ENCODE measurements at regions not wholly inside any gene's neighbourhood (a gene's known extent, or its start where the extent isn't known, plus 50 kb on each side); places are given as distances from the start of the nearest gene placed in this dataset.
"Not testable (repeated sequence)": the region's sequence is repeated elsewhere in the genome, so short reads cannot be mapped to it uniquely, and the experiment has no call there.

DNA sequence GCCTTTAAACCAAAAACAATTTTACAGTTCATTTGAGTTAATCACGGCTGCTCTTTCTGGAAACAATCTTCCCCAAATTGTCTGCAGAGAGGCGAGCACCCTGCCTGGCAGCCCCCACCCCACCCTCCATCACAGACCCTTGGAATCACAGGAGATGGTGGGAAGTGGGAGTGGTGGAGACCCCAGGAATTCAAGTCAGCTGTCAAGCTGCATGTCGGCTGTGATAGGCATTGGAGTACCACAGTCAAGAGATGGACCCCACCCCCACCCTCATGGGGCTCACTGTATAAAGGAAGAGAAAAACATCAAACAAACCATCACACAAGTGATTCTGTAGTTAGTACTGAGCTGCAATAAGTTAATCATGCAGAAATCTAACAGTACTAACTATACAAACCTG, 360.4 kb downstream of the MATN1 start:
- H3K27ac Mint-ChIP-seq, result no peak overlapping the region
- H3K27me3 Mint-ChIP-seq (ENCODE audit: insufficient read depth), result peaks cover 9% of the 10 kb centered on the region; the same call in 1 of the 2 replicates
- no peak overlapping the region for H3K4me3 Mint-ChIP-seq
- H3K9me3 Mint-ChIP-seq, result no peaks in the 10 kb centered on the region
- no peaks in the 10 kb centered on the region for H3K36me3 Mint-ChIP-seq (ENCODE audit: low read depth)
- TF ChIP-seq, protein P1, sequence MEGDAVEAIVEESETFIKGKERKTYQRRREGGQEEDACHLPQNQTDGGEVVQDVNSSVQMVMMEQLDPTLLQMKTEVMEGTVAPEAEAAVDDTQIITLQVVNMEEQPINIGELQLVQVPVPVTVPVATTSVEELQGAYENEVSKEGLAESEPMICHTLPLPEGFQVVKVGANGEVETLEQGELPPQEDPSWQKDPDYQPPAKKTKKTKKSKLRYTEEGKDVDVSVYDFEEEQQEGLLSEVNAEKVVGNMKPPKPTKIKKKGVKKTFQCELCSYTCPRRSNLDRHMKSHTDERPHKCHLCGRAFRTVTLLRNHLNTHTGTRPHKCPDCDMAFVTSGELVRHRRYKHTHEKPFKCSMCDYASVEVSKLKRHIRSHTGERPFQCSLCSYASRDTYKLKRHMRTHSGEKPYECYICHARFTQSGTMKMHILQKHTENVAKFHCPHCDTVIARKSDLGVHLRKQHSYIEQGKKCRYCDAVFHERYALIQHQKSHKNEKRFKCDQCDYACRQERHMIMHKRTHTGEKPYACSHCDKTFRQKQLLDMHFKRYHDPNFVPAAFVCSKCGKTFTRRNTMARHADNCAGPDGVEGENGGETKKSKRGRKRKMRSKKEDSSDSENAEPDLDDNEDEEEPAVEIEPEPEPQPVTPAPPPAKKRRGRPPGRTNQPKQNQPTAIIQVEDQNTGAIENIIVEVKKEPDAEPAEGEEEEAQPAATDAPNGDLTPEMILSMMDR (IDR thresholded peaks at IDR 0.05), result no peak
- H3K4me1 Mint-ChIP-seq (ENCODE audit: low read depth), result no peaks in the 10 kb centered on the region
- DNase-seq, result no peak

DNA sequence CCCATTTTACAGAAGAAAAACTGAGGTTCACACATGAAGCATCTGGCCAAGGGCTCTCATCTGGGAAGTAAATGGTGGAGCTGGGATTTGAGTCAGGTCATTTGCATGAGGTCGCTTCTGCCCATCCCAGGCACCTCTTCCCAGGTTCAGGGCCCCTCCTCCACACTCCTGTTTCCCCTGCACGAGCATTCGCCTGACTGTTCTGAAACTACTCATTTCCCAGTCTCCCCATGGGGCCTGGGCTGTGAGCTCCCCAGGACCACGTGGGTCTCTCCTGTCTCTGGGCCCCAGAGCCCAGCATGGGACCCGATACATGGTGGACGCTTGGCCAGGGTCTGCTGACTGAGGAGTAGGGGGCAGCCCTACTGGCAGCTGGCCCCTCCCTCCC, 360.8 kb downstream of the MATN1 start:
- no peak overlapping the region for H3K27ac Mint-ChIP-seq

DNA sequence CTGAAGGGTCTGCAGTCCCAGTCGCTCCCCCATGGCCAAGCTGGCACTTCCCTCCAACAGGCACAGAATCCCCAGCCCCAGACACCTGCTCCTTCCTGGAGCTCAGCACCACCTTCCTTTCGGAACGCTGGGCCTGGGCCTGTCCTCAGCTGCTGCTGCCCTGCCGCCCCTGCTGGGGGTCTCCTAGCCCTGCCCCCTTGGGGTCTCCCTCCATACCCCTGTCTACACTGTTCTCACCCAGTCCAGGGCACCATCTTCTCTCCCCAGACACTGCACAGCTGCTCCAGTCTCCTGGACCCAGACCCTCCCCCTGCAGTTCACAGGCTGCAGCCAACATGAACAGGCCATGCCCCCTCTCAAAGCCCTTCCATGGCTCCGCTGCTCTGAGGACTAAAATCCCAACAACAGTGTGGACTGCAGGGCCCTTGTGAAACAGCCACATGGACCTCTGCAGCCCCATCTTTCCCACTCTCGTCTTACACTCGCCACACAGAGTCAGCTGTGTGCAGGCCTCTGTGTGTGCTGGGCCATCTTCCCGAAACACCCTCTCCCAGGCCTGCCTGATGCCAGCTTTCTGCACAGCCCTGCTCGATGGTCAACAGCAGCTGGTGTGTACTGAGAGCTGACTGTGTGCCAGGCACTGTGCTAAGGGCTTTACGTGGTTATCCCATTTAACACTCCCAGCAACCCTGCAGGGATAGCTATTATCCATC, 361.3 kb downstream of the MATN1 start:
- H3K4me1 Mint-ChIP-seq (ENCODE audit: low read depth); H3K9me3 Mint-ChIP-seq; H3K36me3 Mint-ChIP-seq (ENCODE audit: low read depth); DNase-seq; H3K4me3 Mint-ChIP-seq; H3K27me3 Mint-ChIP-seq (ENCODE audit: insufficient read depth); H3K27ac Mint-ChIP-seq: not testable (repeated sequence)

More for the DNA sequence above, 360.8 kb downstream of the MATN1 start:
- Mint-ChIP-seq H3K4me3 (no peak overlapping the region), H3K4me1 (ENCODE audit: low read depth) (no peaks in the 10 kb centered on the region), H3K9me3 (no peaks in the 10 kb centered on the region), H3K27me3 (ENCODE audit: insufficient read depth) (peaks cover 9% of the 10 kb centered on the region; the same call in 1 of the 2 replicates), H3K36me3 (ENCODE audit: low read depth) (no peaks in the 10 kb centered on the region)
- no peak for DNase-seq
- TF ChIP-seq, protein P1 (IDR thresholded peaks at IDR 0.05), result no peak

DNA sequence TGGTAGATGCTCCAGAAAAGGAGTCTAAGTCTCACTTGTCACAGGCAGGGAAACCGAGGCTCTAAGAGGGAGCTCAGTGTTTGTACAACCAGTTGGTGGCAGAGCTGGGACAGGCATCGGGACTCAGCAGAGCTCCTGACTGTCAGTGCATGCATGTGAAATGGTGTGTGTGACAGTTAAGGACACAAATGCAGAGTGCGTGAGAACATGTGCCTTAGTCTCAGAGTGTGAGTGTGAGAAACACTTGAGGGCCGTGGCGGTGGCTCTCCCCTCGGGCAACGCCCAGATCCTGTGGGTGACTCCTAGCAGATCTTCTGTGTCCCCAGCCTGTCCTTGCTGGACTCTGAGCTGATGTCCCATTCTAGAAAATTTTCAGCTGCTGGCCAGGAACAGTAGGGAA, 362.6 kb downstream of the MATN1 start:
- H3K27me3 Mint-ChIP-seq (ENCODE audit: insufficient read depth), result peaks cover 4% of the 10 kb centered on the region; the same call in 1 of the 2 replicates
- no peak overlapping the region for H3K27ac Mint-ChIP-seq
- H3K4me3 Mint-ChIP-seq, result no peak overlapping the region
- H3K9me3 Mint-ChIP-seq, result no peaks in the 10 kb centered on the region
- DNase-seq, result no peak
- TF ChIP-seq, protein P1 (IDR thresholded peaks at IDR 0.05), result no peak
- H3K36me3 Mint-ChIP-seq (ENCODE audit: low read depth), result no peaks in the 10 kb centered on the region
- no peaks in the 10 kb centered on the region for H3K4me1 Mint-ChIP-seq (ENCODE audit: low read depth)

DNA sequence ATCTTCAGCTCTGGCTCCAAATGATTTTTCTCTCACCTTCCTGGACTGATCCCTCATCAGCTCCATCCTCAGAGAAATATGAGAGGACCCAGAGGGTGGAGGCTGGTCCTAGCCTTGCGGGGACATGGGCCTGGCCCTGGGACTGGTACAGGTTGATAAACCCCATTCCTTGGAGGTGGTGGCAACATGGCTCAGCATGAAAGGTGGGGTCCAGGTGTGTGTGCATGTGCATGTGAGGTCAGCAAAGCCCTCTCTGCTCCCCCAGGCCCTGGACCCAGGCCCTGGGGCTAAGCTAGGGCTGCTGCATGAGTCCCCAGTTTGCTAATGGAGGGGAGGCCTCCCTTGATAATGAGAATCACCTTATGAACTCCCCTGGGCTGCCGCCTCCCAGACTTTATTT, 363.1 kb downstream of the MATN1 start:
- Mint-ChIP-seq H3K4me3 (no peak overlapping the region), H3K27ac (no peak overlapping the region), H3K9me3 (no peaks in the 10 kb centered on the region), H3K36me3 (ENCODE audit: low read depth) (no peaks in the 10 kb centered on the region), H3K27me3 (ENCODE audit: insufficient read depth) (peaks cover 4% of the 10 kb centered on the region; the same call in 1 of the 2 replicates), H3K4me1 (ENCODE audit: low read depth) (no peaks in the 10 kb centered on the region)
- DNase-seq, result no peak
- TF ChIP-seq, protein P1 (IDR thresholded peaks at IDR 0.05), result no peak

DNA sequence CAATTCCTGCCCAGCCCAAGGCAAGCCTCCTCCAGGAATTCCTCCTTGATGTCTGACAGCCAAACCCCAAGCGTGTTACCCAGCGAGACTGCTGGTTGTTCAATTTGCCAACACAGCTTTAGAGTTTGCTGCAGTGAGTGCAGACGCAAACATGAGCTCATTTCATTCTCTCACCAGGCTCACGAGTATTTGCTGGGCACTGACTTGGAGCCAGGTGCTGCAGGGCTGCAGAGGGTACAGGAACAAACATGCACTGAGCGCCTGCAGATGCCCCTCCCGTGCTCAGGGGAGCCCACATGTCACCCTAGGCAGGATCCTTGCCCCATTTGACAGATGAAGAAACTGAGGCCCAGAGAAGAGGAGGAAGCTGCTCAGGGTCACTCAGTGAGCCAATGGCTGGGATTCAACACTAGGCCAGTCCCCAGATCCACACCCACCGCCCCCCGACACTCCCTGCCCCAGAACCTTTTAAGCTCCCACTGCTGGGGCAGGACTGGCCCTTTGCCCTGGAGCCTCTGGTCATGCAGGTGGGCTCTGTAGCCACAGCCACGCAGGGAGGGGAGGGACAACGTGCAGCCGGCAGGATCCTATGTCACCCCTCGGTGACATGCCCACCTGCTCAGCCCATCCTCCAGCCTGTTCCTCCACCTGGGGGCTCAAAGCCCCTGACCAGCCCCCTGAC, 363.7 kb downstream of the MATN1 start:
- TF ChIP-seq, protein P1 (IDR thresholded peaks at IDR 0.05), result no peak
- H3K36me3 Mint-ChIP-seq (ENCODE audit: low read depth), result no peaks in the 10 kb centered on the region
- no peaks in the 10 kb centered on the region; the same call in 1 of the 2 replicates for H3K9me3 Mint-ChIP-seq
- no peaks in the 10 kb centered on the region for H3K4me1 Mint-ChIP-seq (ENCODE audit: low read depth)
- peaks cover 4% of the 10 kb centered on the region for H3K27me3 Mint-ChIP-seq (ENCODE audit: insufficient read depth)
- no peak for DNase-seq
- no peak overlapping the region for H3K27ac Mint-ChIP-seq
- H3K4me3 Mint-ChIP-seq, result no peak overlapping the region

Data from HFFc6 (cell line).